Stimulated activated memory B cell treated with anti-CD40 and anti-IgM and Interleukin-4, amounts not matched to agents 10 μg/mL and 1 μg/mL and 100 μg/mL, for 72 hours (primary cell): ENCODE measurements at regions not wholly inside any gene's neighbourhood (a gene's known extent, or its start where the extent isn't known, plus 50 kb on each side); places are given as distances from the start of the nearest gene placed in this dataset.

Experiments used
- ATAC-seq: fragments of 150-1000 bp; cut with Tn5 transposase; 2 replicates; pipeline ENCODE4 v1.10.0; 2021
- H3K27ac Mint-ChIP-seq: one replicate; pipeline ENCODE4 v1.8.0; 2022; ENCODE audit warnings: mild to moderate bottlenecking, mixed read lengths
- H3K27me3 Mint-ChIP-seq: one replicate; pipeline ENCODE4 v1.8.0; 2022; ENCODE audit warnings: mixed read lengths
- H3K36me3 Mint-ChIP-seq: one replicate; pipeline ENCODE4 v1.8.0; 2022; ENCODE audit warnings: mixed read lengths
- H3K4me1 Mint-ChIP-seq: one replicate; pipeline ENCODE4 v1.8.0; 2022; ENCODE audit warnings: mixed read lengths
- H3K4me3 Mint-ChIP-seq: one replicate; pipeline ENCODE4 v1.8.0; 2022; ENCODE audit warnings: mild to moderate bottlenecking, moderate library complexity, mixed read lengths
- H3K9me3 Mint-ChIP-seq: one replicate; pipeline ENCODE4 v1.8.0; 2022; ENCODE audit warnings: mixed read lengths

- Mint-ChIP-seq H3K9me3 (peaks cover 3% of the 10 kb centered on the region), H3K4me3 (no peak overlapping the region), H3K27me3 (peaks cover 7% of the 10 kb centered on the region), H3K27ac (no peak overlapping the region), H3K4me1 (no peaks in the 10 kb centered on the region), H3K36me3 (no peaks in the 10 kb centered on the region)
- no peak for ATAC-seq
These were observed 179.5 kb upstream of the SOX4 start for GRCh38 chr6:21414065-21414464.

- Mint-ChIP-seq H3K4me1 (no peaks in the 10 kb centered on the region), H3K9me3 (peaks cover 7% of the 10 kb centered on the region), H3K27me3 (no peaks in the 10 kb centered on the region), H3K4me3 (no peak overlapping the region), H3K27ac (no peak overlapping the region), H3K36me3 (no peaks in the 10 kb centered on the region)
- no peak for ATAC-seq
These were observed 173.2 kb upstream of the SOX4 start for GRCh38 chr6:21420146-21420878.

- Mint-ChIP-seq H3K9me3 (peaks cover 7% of the 10 kb centered on the region), H3K4me3 (no peak overlapping the region), H3K27ac (no peak overlapping the region), H3K27me3 (no peaks in the 10 kb centered on the region), H3K4me1 (no peaks in the 10 kb centered on the region), H3K36me3 (no peaks in the 10 kb centered on the region)
- no peak for ATAC-seq
These were observed 172.6 kb upstream of the SOX4 start for GRCh38 chr6:21420926-21421325.

- Mint-ChIP-seq H3K27ac (no peak overlapping the region), H3K4me3 (no peak overlapping the region), H3K36me3 (no peaks in the 10 kb centered on the region), H3K9me3 (peaks cover 7% of the 10 kb centered on the region), H3K27me3 (no peaks in the 10 kb centered on the region), H3K4me1 (no peaks in the 10 kb centered on the region)
- ATAC-seq = no peak
These were observed 170.3 kb upstream of the SOX4 start for GRCh38 chr6:21423106-21423854.

- Mint-ChIP-seq H3K4me3 (no peak overlapping the region), H3K9me3 (peaks cover 4% of the 10 kb centered on the region), H3K27ac (no peak overlapping the region), H3K36me3 (no peaks in the 10 kb centered on the region), H3K27me3 (peaks cover 24% of the 10 kb centered on the region), H3K4me1 (no peaks in the 10 kb centered on the region)
- ATAC-seq = no peak
These were observed 166.6 kb upstream of the SOX4 start for GRCh38 chr6:21426841-21427490.

GRCh38 chr6:21429291-21429690, 164.3 kb upstream of the SOX4 start:
- Mint-ChIP-seq H3K4me1 (no peaks in the 10 kb centered on the region), H3K9me3 (peaks cover 4% of the 10 kb centered on the region), H3K36me3 (no peaks in the 10 kb centered on the region), H3K27me3 (peaks cover 26% of the 10 kb centered on the region), H3K27ac (no peak overlapping the region), H3K4me3 (no peak overlapping the region)
- ATAC-seq = no peak

GRCh38 chr6:21431526-21431925, 162.0 kb upstream of the SOX4 start:
- ATAC-seq = no peak
- Mint-ChIP-seq H3K36me3 (no peaks in the 10 kb centered on the region), H3K4me1 (no peaks in the 10 kb centered on the region), H3K27ac (no peak overlapping the region), H3K27me3 (peaks cover 26% of the 10 kb centered on the region), H3K4me3 (no peak overlapping the region), H3K9me3 (no peaks in the 10 kb centered on the region)

- no peaks in the 10 kb centered on the region for H3K9me3 Mint-ChIP-seq
- no peak overlapping the region for H3K27ac Mint-ChIP-seq
- H3K4me1 Mint-ChIP-seq = peaks cover 18% of the 10 kb centered on the region
- H3K27me3 Mint-ChIP-seq = peaks cover 5% of the 10 kb centered on the region
- no peak for ATAC-seq
- no peak overlapping the region for H3K4me3 Mint-ChIP-seq
- H3K36me3 Mint-ChIP-seq = no peaks in the 10 kb centered on the region
These were observed 156.9 kb upstream of the SOX4 start for GRCh38 chr6:21436625-21437024.

GRCh38 chr6:21437581-21437980, 156.0 kb upstream of the SOX4 start:
- no peak for ATAC-seq
- Mint-ChIP-seq H3K4me1 (peaks cover 18% of the 10 kb centered on the region), H3K27me3 (no peaks in the 10 kb centered on the region), H3K4me3 (peak overlapping the region; percentile 76), H3K36me3 (no peaks in the 10 kb centered on the region), H3K27ac (peak overlapping the region; percentile 89), H3K9me3 (no peaks in the 10 kb centered on the region)

- Mint-ChIP-seq H3K9me3 (no peaks in the 10 kb centered on the region), H3K36me3 (no peaks in the 10 kb centered on the region), H3K4me3 (peak overlapping the region; percentile 76), H3K27ac (peak overlapping the region; percentile 89), H3K4me1 (peaks cover 18% of the 10 kb centered on the region), H3K27me3 (no peaks in the 10 kb centered on the region)
- ATAC-seq = peak; percentile 99
These were observed 155.1 kb upstream of the SOX4 start for GRCh38 chr6:21438237-21438985.

- Mint-ChIP-seq H3K9me3 (no peaks in the 10 kb centered on the region), H3K4me1 (peaks cover 18% of the 10 kb centered on the region), H3K27ac (no peak overlapping the region), H3K4me3 (no peak overlapping the region), H3K36me3 (no peaks in the 10 kb centered on the region), H3K27me3 (no peaks in the 10 kb centered on the region)
- peak; percentile 42 for ATAC-seq
These were observed 154.6 kb upstream of the SOX4 start for GRCh38 chr6:21438986-21439352.

GRCh38 chr6:21441386-21441785, 152.2 kb upstream of the SOX4 start:
- Mint-ChIP-seq H3K27ac (no peak overlapping the region), H3K4me1 (peaks cover 18% of the 10 kb centered on the region), H3K27me3 (no peaks in the 10 kb centered on the region), H3K36me3 (no peaks in the 10 kb centered on the region), H3K9me3 (no peaks in the 10 kb centered on the region), H3K4me3 (no peak overlapping the region)
- no peak for ATAC-seq

GRCh38 chr6:21442874-21443273, 150.7 kb upstream of the SOX4 start:
- Mint-ChIP-seq H3K27ac (no peak overlapping the region), H3K4me1 (peaks cover 17% of the 10 kb centered on the region), H3K4me3 (no peak overlapping the region), H3K36me3 (no peaks in the 10 kb centered on the region), H3K27me3 (peaks cover 7% of the 10 kb centered on the region), H3K9me3 (no peaks in the 10 kb centered on the region)
- ATAC-seq = no peak

- Mint-ChIP-seq H3K27ac (no peak overlapping the region), H3K36me3 (no peaks in the 10 kb centered on the region), H3K4me1 (no peaks in the 10 kb centered on the region), H3K4me3 (no peak overlapping the region), H3K27me3 (peaks cover 20% of the 10 kb centered on the region), H3K9me3 (no peaks in the 10 kb centered on the region)
- ATAC-seq = no peak
These were observed 148.8 kb upstream of the SOX4 start for GRCh38 chr6:21444711-21445260.

GRCh38 chr6:21447987-21448386, 145.6 kb upstream of the SOX4 start:
- Mint-ChIP-seq H3K27me3 (peaks cover 31% of the 10 kb centered on the region), H3K4me3 (no peak overlapping the region), H3K9me3 (peaks cover 4% of the 10 kb centered on the region), H3K27ac (no peak overlapping the region), H3K36me3 (no peaks in the 10 kb centered on the region), H3K4me1 (no peaks in the 10 kb centered on the region)
- no peak for ATAC-seq
